Activated CD4-positive, alpha-beta memory T cell treated with anti-CD3 and anti-CD28 coated beads for 36 hours (primary cell): ENCODE measurements at regions not wholly inside any gene's neighbourhood (a gene's known extent, or its start where the extent isn't known, plus 50 kb on each side); places are given as distances from the start of the nearest gene placed in this dataset.
"Not testable (repeated sequence)": the region's sequence is repeated elsewhere in the genome, so short reads cannot be mapped to it uniquely, and the experiment has no call there.

ENCODE experiments used
- CTCF ChIA-PET: fragments of 350-600 bp; sonication (Branson Sonifier 250); formaldehyde crosslinking; loops from one replicate; lab custom pipeline; 2021; ENCODE audit warnings: antibody characterized with exemption, inconsistent platforms; lab: Charles Lee
- POLR2A ChIA-PET: fragments of 350-600 bp; sonication (Branson Sonifier 250); formaldehyde crosslinking; loops from one replicate; lab custom pipeline; 2021; ENCODE audit warnings: antibody characterized with exemption; lab: Charles Lee
- DNase-seq: peaks from one replicate; pipeline ENCODE4 v3.0.0-alpha.2; 2020
- H3K27ac Mint-ChIP-seq: one replicate; pipeline ENCODE4 v1.8.0; 2021; ENCODE audit warnings: mixed read lengths
- H3K27me3 Mint-ChIP-seq: one replicate; pipeline ENCODE4 v1.8.0; 2021; ENCODE audit warnings: mixed read lengths
- H3K36me3 Mint-ChIP-seq: one replicate; pipeline ENCODE4 v1.8.0; 2021; ENCODE audit warnings: mixed read lengths
- H3K4me1 Mint-ChIP-seq: one replicate; pipeline ENCODE4 v1.8.0; 2021; ENCODE audit warnings: low read depth, mixed read lengths
- H3K4me3 Mint-ChIP-seq: one replicate; pipeline ENCODE4 v1.8.0; 2021; ENCODE audit warnings: mild to moderate bottlenecking, mixed read lengths
- H3K9me3 Mint-ChIP-seq: one replicate; pipeline ENCODE4 v1.8.0; 2021; ENCODE audit warnings: mixed read lengths
- intact Hi-C: fragments of 100-400 bp; cut with micrococcal nuclease; formaldehyde crosslinking; loops from one replicate; pipeline ENCODE4 v1.15.1; 2023

DNA sequence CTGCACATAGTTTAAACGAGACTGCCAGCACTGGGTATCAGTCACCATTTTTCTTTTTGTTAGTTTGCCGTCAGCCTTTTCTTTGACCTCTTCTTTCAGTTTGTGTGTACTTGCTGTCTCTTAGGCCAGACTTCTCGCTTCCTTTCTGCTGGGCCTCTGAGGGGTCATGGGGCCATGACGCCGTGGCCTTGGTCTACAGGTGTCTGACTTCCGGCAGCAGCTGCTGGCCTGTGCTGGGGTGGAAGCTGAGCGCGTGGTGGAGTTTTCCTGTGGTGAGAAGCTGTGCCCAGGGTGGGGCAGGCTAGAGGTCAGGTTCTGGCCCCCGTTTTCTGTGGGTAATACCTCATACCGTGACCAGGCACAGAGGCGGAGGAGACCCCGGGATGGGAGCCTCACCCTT, 101.6 kb upstream of the PZP start:
- H3K27me3 Mint-ChIP-seq, DNase-seq, H3K27ac Mint-ChIP-seq, H3K4me1 Mint-ChIP-seq, H3K9me3 Mint-ChIP-seq, intact Hi-C loops, H3K4me3 Mint-ChIP-seq, POLR2A ChIA-PET, CTCF ChIA-PET: not testable (repeated sequence)
- peaks cover 21% of the 10 kb centered on the region for H3K36me3 Mint-ChIP-seq

DNA sequence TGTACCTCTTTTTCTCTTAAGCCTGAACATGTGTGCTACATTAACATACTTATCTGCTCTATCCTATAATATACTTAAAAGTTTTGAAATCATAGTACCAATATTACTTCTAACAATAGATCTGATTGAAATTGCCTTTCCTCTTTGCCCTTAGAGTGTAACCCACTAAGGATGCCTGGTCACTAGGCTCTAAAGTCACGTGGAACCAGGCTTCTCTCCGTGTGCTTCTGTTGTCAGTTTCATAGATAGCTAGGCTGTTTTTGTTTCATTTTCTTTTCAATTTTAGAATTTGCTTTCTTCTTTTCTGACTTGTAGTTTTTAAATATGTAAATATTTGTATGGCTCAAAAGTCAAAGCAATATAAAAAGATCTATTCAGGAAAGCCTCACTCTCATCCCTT, 100.5 kb upstream of the PZP start:
- intact Hi-C loops, POLR2A ChIA-PET, H3K4me3 Mint-ChIP-seq, H3K4me1 Mint-ChIP-seq, H3K27me3 Mint-ChIP-seq, H3K9me3 Mint-ChIP-seq, CTCF ChIA-PET, DNase-seq, H3K27ac Mint-ChIP-seq: not testable (repeated sequence)
- H3K36me3 Mint-ChIP-seq, result peaks cover 26% of the 10 kb centered on the region

DNA sequence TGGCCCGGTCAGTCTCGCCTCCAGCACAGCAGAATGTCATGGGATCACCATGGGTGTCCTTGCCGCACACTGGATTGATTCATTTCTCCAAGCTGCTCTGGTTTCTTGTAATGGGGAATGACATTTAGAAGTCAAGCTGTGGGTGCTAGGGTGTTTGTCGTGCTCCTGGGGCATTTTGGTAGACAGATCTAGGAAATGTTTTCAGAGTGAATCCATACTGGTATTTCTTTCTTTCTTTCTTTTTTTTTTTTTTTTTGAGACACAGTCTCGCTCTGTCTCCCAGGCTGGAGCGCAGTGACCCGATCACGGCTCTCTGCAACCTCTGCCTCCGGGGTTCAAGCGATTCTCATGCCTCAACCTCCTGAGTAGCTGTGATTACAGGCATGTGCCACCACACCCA, 100.0 kb upstream of the PZP start:
- H3K4me1 Mint-ChIP-seq, result not testable (repeated sequence)

DNA sequence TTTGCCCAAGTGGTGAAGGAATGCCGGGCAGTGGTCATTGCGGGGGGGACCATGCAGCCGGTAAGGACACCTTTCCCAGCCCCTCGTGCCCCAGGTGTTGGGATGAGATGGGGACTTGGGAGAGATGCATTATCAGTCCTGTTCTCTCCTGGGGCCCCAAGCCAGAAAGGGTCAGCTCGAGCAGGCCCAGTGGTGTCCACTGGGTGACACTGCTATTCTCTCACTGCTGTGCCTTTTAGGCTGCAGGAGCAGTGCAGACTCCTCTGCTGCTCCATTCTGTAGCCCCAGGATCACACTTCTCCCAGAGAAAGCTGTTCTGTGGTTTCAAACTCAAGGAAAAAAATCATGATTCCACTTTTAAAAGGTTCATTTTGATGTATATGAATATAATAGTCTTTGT, 99.1 kb upstream of the PZP start:
- intact Hi-C loops, CTCF ChIA-PET, DNase-seq, H3K27me3 Mint-ChIP-seq, H3K27ac Mint-ChIP-seq, H3K4me1 Mint-ChIP-seq, H3K4me3 Mint-ChIP-seq, POLR2A ChIA-PET, H3K9me3 Mint-ChIP-seq: not testable (repeated sequence)
- peaks cover 24% of the 10 kb centered on the region for H3K36me3 Mint-ChIP-seq

More for the DNA sequence above, 100.0 kb upstream of the PZP start:
- peaks cover 26% of the 10 kb centered on the region for H3K36me3 Mint-ChIP-seq
- intact Hi-C loops, H3K27me3 Mint-ChIP-seq, H3K9me3 Mint-ChIP-seq, CTCF ChIA-PET, DNase-seq, POLR2A ChIA-PET, H3K4me3 Mint-ChIP-seq, H3K27ac Mint-ChIP-seq: not testable (repeated sequence)

DNA sequence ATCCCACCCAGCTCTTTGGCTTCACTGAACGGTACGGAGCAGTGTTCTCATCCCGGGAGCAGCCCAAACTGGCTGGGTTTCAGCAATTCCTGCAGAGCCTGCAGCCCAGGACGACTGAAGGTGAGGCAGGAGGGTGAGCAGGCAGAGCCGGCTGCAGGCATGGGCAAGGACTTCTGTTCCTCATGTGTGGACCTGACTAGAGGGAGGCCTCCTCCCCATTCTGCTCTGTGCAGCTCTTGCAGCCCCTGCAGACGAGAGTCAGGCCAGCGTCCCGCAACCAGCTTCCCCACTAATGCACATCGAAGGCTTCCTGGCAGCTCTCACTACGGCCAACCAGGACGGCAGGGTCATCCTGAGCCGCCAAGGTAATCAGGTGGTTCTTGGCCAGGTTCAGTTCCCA, 97.8 kb upstream of the PZP start:
- H3K27me3 Mint-ChIP-seq, intact Hi-C loops, H3K9me3 Mint-ChIP-seq, CTCF ChIA-PET, DNase-seq, H3K4me1 Mint-ChIP-seq, POLR2A ChIA-PET, H3K27ac Mint-ChIP-seq, H3K4me3 Mint-ChIP-seq: not testable (repeated sequence)
- H3K36me3 Mint-ChIP-seq, result peaks cover 19% of the 10 kb centered on the region

DNA sequence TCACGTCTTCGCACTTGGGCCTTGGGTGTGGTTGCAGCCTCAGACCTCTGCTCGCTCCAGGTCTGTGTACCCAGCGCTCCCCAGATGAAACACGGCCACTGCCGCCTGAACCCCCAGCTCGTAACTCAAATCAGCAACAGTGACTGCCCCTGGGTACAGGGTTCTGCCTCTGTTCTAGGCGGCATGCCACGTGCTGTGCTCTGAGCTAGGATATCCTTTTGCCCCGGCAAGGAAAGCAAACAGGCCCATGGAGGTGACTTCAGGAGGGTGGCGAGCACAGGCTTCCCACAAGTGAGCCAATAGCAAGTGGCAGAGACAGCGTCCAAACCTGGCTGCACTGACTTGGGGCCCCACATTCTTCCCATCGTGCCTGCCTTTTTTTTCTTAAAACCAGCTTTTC, 96.3 kb upstream of the PZP start:
- H3K4me1 Mint-ChIP-seq, H3K27ac Mint-ChIP-seq, DNase-seq, CTCF ChIA-PET, H3K27me3 Mint-ChIP-seq, H3K9me3 Mint-ChIP-seq, H3K4me3 Mint-ChIP-seq, POLR2A ChIA-PET, intact Hi-C loops: not testable (repeated sequence)
- peaks cover 19% of the 10 kb centered on the region for H3K36me3 Mint-ChIP-seq

DNA sequence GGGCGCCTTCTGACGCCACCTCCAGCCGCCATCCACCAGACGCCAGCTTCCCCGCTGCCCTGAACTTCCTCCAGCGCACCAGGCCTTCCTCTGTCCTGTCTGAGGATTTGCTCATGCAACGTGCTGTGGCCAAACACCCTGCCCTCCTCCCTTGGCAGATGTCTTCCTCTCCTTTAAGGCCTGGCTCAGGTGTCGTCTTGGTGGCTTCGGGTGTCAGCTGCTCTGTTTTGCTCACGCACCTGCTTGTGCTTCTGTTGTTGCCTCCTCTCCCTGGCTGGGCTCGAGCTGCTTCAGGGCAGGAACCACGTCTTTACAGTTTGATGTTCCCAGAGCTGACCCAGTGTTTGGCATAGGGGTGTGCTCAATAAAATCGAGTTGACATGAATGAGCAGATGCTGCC, 87.7 kb upstream of the PZP start:
- H3K27ac Mint-ChIP-seq, POLR2A ChIA-PET, H3K27me3 Mint-ChIP-seq, H3K4me1 Mint-ChIP-seq, H3K4me3 Mint-ChIP-seq, H3K9me3 Mint-ChIP-seq, intact Hi-C loops, DNase-seq, CTCF ChIA-PET, H3K36me3 Mint-ChIP-seq: not testable (repeated sequence)

DNA sequence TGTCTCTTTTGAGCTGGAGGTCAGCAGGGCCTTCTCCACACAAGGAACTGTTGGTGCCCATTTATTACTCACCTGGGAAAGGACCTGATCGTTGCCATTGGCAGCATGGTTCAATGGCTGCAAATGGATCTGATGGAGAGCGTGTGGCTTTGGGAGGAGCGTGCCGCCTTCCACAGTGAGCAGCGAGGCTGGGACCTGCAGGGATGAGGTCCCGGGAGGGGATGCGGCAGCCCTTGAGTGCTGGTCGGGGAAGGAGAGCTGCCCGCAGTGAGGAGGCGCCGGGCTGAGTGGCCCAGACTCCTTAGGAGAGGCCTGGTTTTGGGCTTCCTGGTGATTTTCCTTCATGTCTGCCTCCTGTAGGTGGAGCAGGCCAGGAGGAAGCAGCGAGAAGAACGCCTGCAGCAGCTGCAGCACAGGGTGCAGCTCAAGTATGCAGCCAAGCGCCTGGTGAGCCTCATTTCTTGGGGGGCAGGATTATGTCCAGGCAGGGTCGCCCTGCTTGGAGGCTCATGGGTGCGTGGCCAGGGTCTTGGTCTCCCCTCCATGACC, 86.0 kb upstream of the PZP start:
- H3K36me3 Mint-ChIP-seq, intact Hi-C loops, DNase-seq, H3K27me3 Mint-ChIP-seq, POLR2A ChIA-PET, CTCF ChIA-PET, H3K4me1 Mint-ChIP-seq, H3K27ac Mint-ChIP-seq, H3K4me3 Mint-ChIP-seq, H3K9me3 Mint-ChIP-seq: not testable (repeated sequence)

DNA sequence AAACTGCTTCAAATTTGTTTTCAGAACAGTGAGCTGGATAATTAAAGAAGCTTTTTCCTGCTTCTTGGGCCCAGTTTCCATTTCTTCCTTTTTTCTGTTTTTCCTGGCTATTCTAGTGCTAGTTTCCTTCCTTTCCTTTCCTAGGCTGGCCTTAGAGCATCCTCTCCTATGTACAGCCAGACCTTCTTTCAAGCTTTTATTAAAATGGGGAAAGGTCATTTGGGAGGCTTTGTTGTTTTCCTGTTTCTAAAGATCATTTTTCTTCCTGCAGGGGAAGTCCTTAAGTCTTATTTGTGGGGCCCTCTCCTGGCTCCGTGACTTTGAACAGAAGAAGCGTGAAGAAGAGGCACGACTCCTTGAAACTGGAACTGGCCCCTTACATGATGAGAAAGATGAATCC, 85.2 kb upstream of the PZP start:
- H3K27me3 Mint-ChIP-seq, intact Hi-C loops, H3K4me3 Mint-ChIP-seq, H3K36me3 Mint-ChIP-seq, POLR2A ChIA-PET, H3K4me1 Mint-ChIP-seq, CTCF ChIA-PET, DNase-seq, H3K27ac Mint-ChIP-seq, H3K9me3 Mint-ChIP-seq: not testable (repeated sequence)

DNA sequence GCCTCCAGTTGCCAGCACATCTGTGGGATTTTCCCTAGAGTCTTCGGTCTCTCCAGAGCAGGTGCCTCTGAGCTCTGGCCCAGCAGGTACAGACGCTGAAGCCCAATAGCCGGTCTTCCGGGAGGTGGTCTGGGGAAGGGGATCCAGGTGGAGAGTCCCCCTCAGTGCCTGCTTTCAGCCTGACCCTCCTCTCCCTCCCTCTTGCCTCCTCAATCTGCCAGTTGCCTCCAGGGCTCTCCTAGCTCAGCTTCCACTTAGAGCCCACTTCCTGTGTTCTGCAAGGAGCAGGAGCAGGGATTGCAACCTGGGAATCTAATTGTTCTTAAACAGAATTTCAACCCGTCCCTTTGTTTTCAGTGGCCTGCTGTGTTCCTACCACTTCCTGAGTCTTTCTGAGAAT, 81.8 kb upstream of the PZP start:
- DNase-seq, H3K4me1 Mint-ChIP-seq, H3K4me3 Mint-ChIP-seq, H3K27me3 Mint-ChIP-seq, H3K36me3 Mint-ChIP-seq, CTCF ChIA-PET, H3K9me3 Mint-ChIP-seq, H3K27ac Mint-ChIP-seq, intact Hi-C loops, POLR2A ChIA-PET: not testable (repeated sequence)

DNA sequence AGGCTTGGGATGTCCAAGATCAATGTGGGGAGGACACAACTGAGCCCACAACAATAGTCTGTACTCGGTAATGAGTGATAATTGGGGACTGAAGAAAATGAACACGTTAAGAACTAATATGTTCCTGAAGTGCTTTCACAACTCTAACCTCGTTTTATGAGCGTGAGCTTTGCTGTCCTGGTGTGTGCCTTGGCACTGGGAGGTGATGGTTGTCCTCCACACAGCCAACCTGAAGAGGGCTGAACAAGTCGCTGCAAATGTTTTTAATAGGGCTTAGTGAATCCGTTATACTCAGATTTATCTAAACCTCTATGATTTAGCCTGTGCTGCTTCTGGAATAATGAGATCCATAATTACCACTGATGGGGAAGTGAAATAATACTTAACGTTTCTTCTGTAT, 76.5 kb upstream of the PZP start:
- DNase-seq, H3K27me3 Mint-ChIP-seq, H3K4me1 Mint-ChIP-seq, H3K9me3 Mint-ChIP-seq, CTCF ChIA-PET, POLR2A ChIA-PET, H3K36me3 Mint-ChIP-seq: not testable (repeated sequence)
- Mint-ChIP-seq H3K27ac (peak overlapping the region; percentile 97), H3K4me3 (peak overlapping the region; percentile 88)
- intact Hi-C loops, result loop anchor here (5.0 kb wide), 2 partner anchors 42 to 332 kb away; no protein-coding TSS in a partner anchor

DNA sequence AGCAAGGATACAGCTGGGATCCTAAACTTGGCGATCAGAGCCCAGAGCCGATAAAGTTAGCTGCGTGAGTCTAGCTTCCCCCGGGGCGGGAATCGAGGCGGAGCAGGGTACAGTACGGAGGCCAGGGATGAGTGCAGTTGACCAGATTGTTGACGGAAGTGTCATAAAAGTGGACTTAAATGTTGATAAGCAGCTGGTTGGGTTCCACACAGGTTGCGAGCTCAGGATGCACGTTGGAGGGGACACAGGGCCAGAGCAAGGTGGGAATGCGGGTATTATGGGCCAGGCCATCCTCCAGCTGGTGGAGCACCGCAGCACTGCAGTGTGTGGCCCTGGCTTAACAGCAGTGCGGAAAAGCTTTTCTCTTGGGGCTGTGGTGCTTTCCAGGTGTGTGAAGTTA, 76.0 kb upstream of the PZP start:
- CTCF ChIA-PET, H3K4me1 Mint-ChIP-seq, POLR2A ChIA-PET, H3K36me3 Mint-ChIP-seq, H3K27me3 Mint-ChIP-seq, H3K9me3 Mint-ChIP-seq: not testable (repeated sequence)
- peak overlapping the region; percentile 97 for H3K27ac Mint-ChIP-seq
- H3K4me3 Mint-ChIP-seq, result peak overlapping the region; percentile 88
- intact Hi-C loops, result loop anchor here (5.0 kb wide), 2 partner anchors 42 to 332 kb away; no protein-coding TSS in a partner anchor
- peak; percentile 52 for DNase-seq

DNA sequence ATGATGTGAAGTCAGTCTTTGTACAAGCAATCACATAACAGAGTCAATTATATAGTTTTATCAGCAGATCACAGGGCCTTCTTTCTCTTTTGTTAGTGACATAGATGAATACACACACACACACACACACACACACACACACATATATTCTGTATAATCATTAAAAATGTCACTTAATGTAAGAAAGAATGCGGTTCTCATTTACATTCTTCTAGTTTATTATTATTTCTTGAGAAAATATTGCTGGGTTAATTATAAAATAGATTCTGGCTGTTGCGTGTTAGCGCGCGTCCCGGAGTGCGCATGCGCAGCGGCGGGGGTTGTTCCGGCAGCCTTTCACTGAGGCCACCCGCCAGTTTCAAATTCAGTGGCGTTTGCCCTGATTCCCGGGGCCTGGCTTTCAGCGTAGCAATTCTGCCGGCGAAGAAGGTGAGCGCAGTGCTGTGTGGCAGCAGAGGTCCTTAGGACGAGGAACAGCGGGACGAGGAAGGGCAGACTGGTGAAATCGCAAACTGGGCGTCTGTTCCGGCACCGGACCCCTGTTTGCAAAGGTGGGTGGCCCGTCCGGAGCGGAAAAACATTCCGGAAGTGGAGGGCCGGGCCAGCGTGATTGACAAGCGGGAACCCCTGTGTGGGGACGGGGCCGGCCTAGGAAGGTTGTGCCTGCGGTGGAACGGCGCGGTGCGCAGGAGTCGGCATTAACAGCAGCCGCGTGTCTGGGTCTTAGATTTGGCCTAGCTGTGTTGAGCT, 75.3 kb upstream of the PZP start:
- H3K9me3 Mint-ChIP-seq, POLR2A ChIA-PET, H3K27me3 Mint-ChIP-seq, H3K4me1 Mint-ChIP-seq, CTCF ChIA-PET, H3K36me3 Mint-ChIP-seq: not testable (repeated sequence)
- Mint-ChIP-seq H3K4me3 (peak overlapping the region; percentile 88), H3K27ac (peak overlapping the region; percentile 97)
- peak; percentile 93 for DNase-seq
- intact Hi-C loops, result loop anchor here (5.0 kb wide), 2 partner anchors 41 to 331 kb away; no protein-coding TSS in a partner anchor
